K562 (cell line): ENCODE measurements at regions not wholly inside any gene's neighbourhood (a gene's known extent, or its start where the extent isn't known, plus 50 kb on each side); places are given as distances from the start of the nearest gene placed in this dataset.

Experiments used
- ATAC-seq: fragments of 200-7000 bp; cut with Tn5 transposase; 3 replicates; pipeline ENCODE4 v1.9.1; 2020; ENCODE audit warnings: moderate library complexity
- BruUV-seq: library from RNA; stranded (reverse); fragments of 400-500 nt; replicated peaks from 2 replicates; lab custom pipeline; 2021; lab: Mats Ljungman, UMichigan
- CTCF ChIA-PET: fragments of 300-600 bp; formaldehyde crosslinking; extraction: SDS; loops from one replicate; lab custom pipeline; 2021; ENCODE audit warnings: low intra/inter-chr PET ratio; lab: Yijun Ruan, JAX
- POLR2A ChIA-PET: fragments of 300-600, 350-650 bp; sonication (Branson Sonifier 250); formaldehyde crosslinking; extraction: SDS; loops from one replicate; lab custom pipeline; 2021; ENCODE audit warnings: antibody characterized with exemption, inconsistent platforms; lab: Yijun Ruan, JAX
- DNase-seq, 4 experiments: peaks; one replicate each; pipeline versions ENCODE4 v3.0.0 to v3.0.0-alpha.2; 2011 to 2018; ENCODE audit warnings: low spot score in 3 of 4, mixed read lengths in 3 of 4; ENCODE audit errors: extremely low read depth in 1 of 4
- FAIRE-seq: peaks from 2 replicates; lab custom pipeline; 2011; peaks lifted over from hg19 to GRCh38; lab: Jason Lieb, UNC
- H2AFZ ChIP-seq: 2 replicates; pipeline ENCODE4 v1.6.0; 2011; ENCODE audit warnings: low read depth, low read length, control low read depth, inconsistent platforms
- H3K27ac ChIP-seq: fragments of 200-600 bp; 3 replicates; pipeline ENCODE4 v1.8.0; 2011; ENCODE audit warnings: low read depth, mild to moderate bottlenecking, control low read depth, inconsistent platforms, low read length, moderate library complexity, mixed read lengths; ENCODE audit errors: extremely low read depth
- H3K27me3 ChIP-seq, 2 experiments: fragments of 300-600 bp in 1 of 2; 2 replicates in 1 of 2; 3 replicates in 1 of 2; pipeline versions ENCODE4 v1.6.0 to v1.8.0; 2011; ENCODE audit warnings: inconsistent platforms in 2 of 2, low read length in 2 of 2, mild to moderate bottlenecking in 1 of 2, mixed read lengths in 1 of 2, moderate library complexity in 1 of 2; ENCODE audit not compliant: control insufficient read depth in 2 of 2, insufficient read depth in 2 of 2
- H3K36me3 ChIP-seq: fragments of 300-600 bp; 3 replicates; pipeline ENCODE4 v1.8.0; 2011; ENCODE audit warnings: mild to moderate bottlenecking, low read length, inconsistent platforms; ENCODE audit not compliant: control insufficient read depth, insufficient read depth
- H3K4me1 ChIP-seq, 2 experiments: fragments of 200-600 bp in 1 of 2; replicated peaks in 1 of 2; 2 replicates in 1 of 2; 3 replicates in 1 of 2; pipeline versions ENCODE4 v1.5.1 to v1.8.0; 2011; ENCODE audit warnings: inconsistent platforms in 2 of 2, low read length in 2 of 2, mild to moderate bottlenecking in 1 of 2, mixed read lengths in 1 of 2, moderate library complexity in 1 of 2; ENCODE audit not compliant: control insufficient read depth in 2 of 2, insufficient read depth in 2 of 2
- H3K4me2 ChIP-seq: 2 replicates; pipeline ENCODE4 v1.6.1; 2011; ENCODE audit warnings: low read length, control low read depth, inconsistent platforms, mixed read lengths; ENCODE audit not compliant: insufficient read depth
- H3K4me3 ChIP-seq: fragments of 200-600 bp; sonication (generic), shearing (Covaris generic); 2 replicates; pipeline ENCODE4 v1.5.1; 2016; ENCODE audit warnings: control low read depth, inconsistent platforms
- H3K79me2 ChIP-seq: fragments of 200-600 bp; 3 replicates; pipeline ENCODE4 v1.8.0; 2011; ENCODE audit warnings: low read length, inconsistent platforms; ENCODE audit not compliant: control insufficient read depth, insufficient read depth
- H3K9ac ChIP-seq, 2 experiments: 2 replicates each; pipeline versions ENCODE4 v1.6.0 to v1.6.1; 2011; ENCODE audit warnings: low read depth in 2 of 2, low read length in 2 of 2, control low read depth in 1 of 2, inconsistent platforms in 1 of 2, mild to moderate bottlenecking in 1 of 2, mixed read lengths in 1 of 2; ENCODE audit not compliant: insufficient read depth in 1 of 2
- H3K9me1 ChIP-seq: one replicate; pipeline ENCODE4 v1.6.0; 2011; ENCODE audit warnings: inconsistent platforms, mild to moderate bottlenecking, low read length, moderate library complexity; ENCODE audit not compliant: control insufficient read depth, insufficient read depth
- H3K9me3 ChIP-seq: replicated peaks from 2 replicates; pipeline ENCODE4 v1.5.1; 2011; ENCODE audit warnings: low read depth, low read length, inconsistent platforms; ENCODE audit not compliant: control insufficient read depth, insufficient read depth
- H4K20me1 ChIP-seq: replicated peaks from 2 replicates; pipeline ENCODE4 v1.6.1; 2011; ENCODE audit warnings: low read length, inconsistent platforms, mixed read lengths; ENCODE audit not compliant: control insufficient read depth, insufficient read depth
- CBX5 ChIP-seq: IDR thresholded peaks from 2 replicates; pipeline ENCODE4 v1.6.1; 2014; ENCODE audit warnings: low read depth, borderline replicate concordance
- IFI16 ChIP-seq: fragments of 250-450 bp; sonication (Bioruptor Pico); IDR thresholded peaks from 2 replicates; pipeline ENCODE4 v2.1.2; 2022; ENCODE audit warnings: mild to moderate bottlenecking, inconsistent platforms
- KAT8 ChIP-seq: fragments of 450-650 bp; IDR thresholded peaks from 2 replicates; pipeline ENCODE4 v1.6.1; 2016; ENCODE audit warnings: low read depth, mild to moderate bottlenecking
- SMAD2 ChIP-seq: fragments of 150-350 bp; IDR thresholded peaks from 2 replicates; pipeline ENCODE4 v1.6.1; 2014; ENCODE audit warnings: low read depth, mild to moderate bottlenecking, low read length
- ZNF165 ChIP-seq: fragments of 250-450 bp; sonication (Bioruptor Pico); IDR thresholded peaks from 2 replicates; pipeline ENCODE4 v1.4.0; 2020; ENCODE audit warnings: borderline replicate concordance
- ZNF23 ChIP-seq: fragments of 250-450 bp; sonication (Bioruptor Pico); IDR thresholded peaks from 2 replicates; pipeline ENCODE4 v1.4.0; 2020; ENCODE audit warnings: mild to moderate bottlenecking
- WGBS: fragments of 100-300 bp; shearing (Covaris generic); methylation state at CpG from one replicate; pipeline ENCODE4 v1.1.6; 2016; ENCODE audit warnings: low coverage, mixed read lengths; ENCODE audit not compliant: insufficient coverage; ENCODE audit errors: missing lambda C conversion rate; 5-methylcytosine and 5-hydroxymethylcytosine counted together
- in situ Hi-C: fragments of 300-500 bp; cut with MboI; formaldehyde crosslinking; loops from 4 replicates; pipeline ENCODE4 v1.15.0; 2018; ENCODE audit warnings: inconsistent platforms, mixed read lengths
- intact Hi-C: fragments of 100-400 bp; cut with micrococcal nuclease; formaldehyde crosslinking; loops from 2 replicates; pipeline ENCODE4 v1.14.2; 2022
- TF ChIP-seq, protein P1 (sequence below): fragments of 450-650 bp; IDR thresholded peaks from 2 replicates; pipeline ENCODE4 v1.6.1; 2014; ENCODE audit warnings: low read depth, mild to moderate bottlenecking, moderate library complexity, borderline replicate concordance
- TF ChIP-seq, protein P2 (sequence below): sonication (generic); formaldehyde crosslinking; IDR thresholded peaks from 2 replicates; pipeline ENCODE4 v1.8.0; 2022; ENCODE audit warnings: missing genetic modification reagents, mild to moderate bottlenecking, borderline replicate concordance
- TF ChIP-seq, protein P3 (sequence below): fragments of 450-650 bp; formaldehyde crosslinking; IDR thresholded peaks from 2 replicates; pipeline ENCODE4 v1.4.0; 2022; ENCODE audit warnings: missing genetic modification characterization
- TF ChIP-seq, protein P4 (sequence below): sonication (generic); formaldehyde crosslinking; IDR thresholded peaks from 2 replicates; pipeline ENCODE4 v1.8.1; 2023; ENCODE audit warnings: mild to moderate bottlenecking, missing genetic modification reagents
- TF ChIP-seq, protein P5 (sequence below): fragments of 200-800 bp; sonication (Bioruptor generic); IDR thresholded peaks from 2 replicates; pipeline ENCODE4 v1.6.1; 2017; ENCODE audit warnings: missing genetic modification characterization, missing compliant biosample characterization

DNA sequence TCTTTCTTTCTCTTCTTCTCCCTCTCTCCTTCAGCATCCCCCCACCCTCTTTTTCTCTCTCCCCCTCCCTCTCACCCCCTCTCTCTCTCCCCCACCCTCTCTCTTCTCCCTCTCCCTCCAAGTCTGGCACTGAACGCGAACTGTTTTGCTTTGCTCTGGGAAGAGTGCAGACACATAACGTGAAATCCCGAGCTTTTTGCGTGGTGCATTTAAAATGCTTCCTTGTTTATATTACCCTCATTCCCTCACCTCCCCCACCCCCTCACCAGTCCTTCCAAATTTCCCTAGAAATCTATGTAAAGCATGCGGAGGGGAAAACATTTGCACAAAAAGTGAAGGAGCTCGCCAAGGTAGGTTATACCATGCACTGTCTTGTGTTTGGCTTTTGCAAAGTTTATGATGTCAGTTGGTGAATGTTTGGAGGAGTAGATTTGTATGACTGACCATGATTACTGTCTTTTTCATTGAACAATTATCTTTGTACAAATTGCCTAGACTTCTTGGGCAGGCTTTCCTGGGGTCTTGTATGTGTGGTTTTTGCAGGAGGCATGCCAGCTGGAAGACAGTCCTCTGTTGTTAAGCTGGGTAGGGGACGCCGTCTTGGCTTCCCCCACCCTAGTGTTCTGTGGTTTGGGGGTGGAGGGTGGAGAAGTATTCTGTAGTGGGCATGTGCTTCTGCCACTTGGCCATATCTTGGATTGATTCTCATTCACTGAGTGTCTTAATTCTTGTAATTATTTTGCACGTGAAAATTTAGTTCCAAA lies 123.7 kb upstream of the HSD17B12 start:
- no peak for ATAC-seq
- H2AFZ ChIP-seq, result no peak overlapping the region
- no peak overlapping the region for H3K27ac ChIP-seq
- no peaks in the 10 kb centered on the region for H4K20me1 ChIP-seq
- H3K9ac ChIP-seq, result no peak overlapping the region
- DNase-seq, result no peak
- POLR2A ChIA-PET, result no interaction called here
- no peak for FAIRE-seq
- no peaks in the 10 kb centered on the region for H3K79me2 ChIP-seq
- CTCF ChIA-PET, result no interaction called here
- peaks cover 13 to 27% of the 10 kb centered on the region in 2 experiments; a peak in 3 of 5 replicates for H3K27me3 ChIP-seq
- in situ Hi-C loops, result no loop called here
- H3K4me3 ChIP-seq, result no peak overlapping the region
- no peak overlapping the region for H3K4me2 ChIP-seq
- H3K36me3 ChIP-seq, result no peaks in the 10 kb centered on the region
- WGBS, result 3% methylated on average over 8 of the region's 10 CpGs
- intact Hi-C loops, result loop anchor here (5.0 kb wide), 1 partner anchor 296 kb away; no protein-coding TSS in a partner anchor
- H3K9me3 ChIP-seq, result no peaks in the 10 kb centered on the region
- H3K4me1 ChIP-seq, result peaks cover 3 to 14% of the 10 kb centered on the region in 2 experiments; a peak in 3 of 5 replicates
- no peaks in the 10 kb centered on the region for H3K9me1 ChIP-seq
- no TSS peak for BruUV-seq
- TF ChIP-seq ZNF165 (no peak), CBX5 (no peak), ZNF23 (CRISPR knock-in tag) (no peak), IFI16 (no peak), SMAD2 (no peak), KAT8 (no peak)
- TF ChIP-seq, protein P1, sequence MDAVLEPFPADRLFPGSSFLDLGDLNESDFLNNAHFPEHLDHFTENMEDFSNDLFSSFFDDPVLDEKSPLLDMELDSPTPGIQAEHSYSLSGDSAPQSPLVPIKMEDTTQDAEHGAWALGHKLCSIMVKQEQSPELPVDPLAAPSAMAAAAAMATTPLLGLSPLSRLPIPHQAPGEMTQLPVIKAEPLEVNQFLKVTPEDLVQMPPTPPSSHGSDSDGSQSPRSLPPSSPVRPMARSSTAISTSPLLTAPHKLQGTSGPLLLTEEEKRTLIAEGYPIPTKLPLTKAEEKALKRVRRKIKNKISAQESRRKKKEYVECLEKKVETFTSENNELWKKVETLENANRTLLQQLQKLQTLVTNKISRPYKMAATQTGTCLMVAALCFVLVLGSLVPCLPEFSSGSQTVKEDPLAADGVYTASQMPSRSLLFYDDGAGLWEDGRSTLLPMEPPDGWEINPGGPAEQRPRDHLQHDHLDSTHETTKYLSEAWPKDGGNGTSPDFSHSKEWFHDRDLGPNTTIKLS, result no peak
- TF ChIP-seq, protein P2, sequence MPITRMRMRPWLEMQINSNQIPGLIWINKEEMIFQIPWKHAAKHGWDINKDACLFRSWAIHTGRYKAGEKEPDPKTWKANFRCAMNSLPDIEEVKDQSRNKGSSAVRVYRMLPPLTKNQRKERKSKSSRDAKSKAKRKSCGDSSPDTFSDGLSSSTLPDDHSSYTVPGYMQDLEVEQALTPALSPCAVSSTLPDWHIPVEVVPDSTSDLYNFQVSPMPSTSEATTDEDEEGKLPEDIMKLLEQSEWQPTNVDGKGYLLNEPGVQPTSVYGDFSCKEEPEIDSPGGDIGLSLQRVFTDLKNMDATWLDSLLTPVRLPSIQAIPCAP (CRISPR knock-in tag), result no peak
- TF ChIP-seq, protein P3, sequence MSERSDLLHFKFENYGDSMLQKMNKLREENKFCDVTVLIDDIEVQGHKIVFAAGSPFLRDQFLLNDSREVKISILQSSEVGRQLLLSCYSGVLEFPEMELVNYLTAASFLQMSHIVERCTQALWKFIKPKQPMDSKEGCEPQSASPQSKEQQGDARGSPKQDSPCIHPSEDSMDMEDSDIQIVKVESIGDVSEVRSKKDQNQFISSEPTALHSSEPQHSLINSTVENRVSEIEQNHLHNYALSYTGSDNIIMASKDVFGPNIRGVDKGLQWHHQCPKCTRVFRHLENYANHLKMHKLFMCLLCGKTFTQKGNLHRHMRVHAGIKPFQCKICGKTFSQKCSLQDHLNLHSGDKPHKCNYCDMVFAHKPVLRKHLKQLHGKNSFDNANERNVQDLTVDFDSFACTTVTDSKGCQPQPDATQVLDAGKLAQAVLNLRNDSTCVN, result no peak
- TF ChIP-seq, protein P4, sequence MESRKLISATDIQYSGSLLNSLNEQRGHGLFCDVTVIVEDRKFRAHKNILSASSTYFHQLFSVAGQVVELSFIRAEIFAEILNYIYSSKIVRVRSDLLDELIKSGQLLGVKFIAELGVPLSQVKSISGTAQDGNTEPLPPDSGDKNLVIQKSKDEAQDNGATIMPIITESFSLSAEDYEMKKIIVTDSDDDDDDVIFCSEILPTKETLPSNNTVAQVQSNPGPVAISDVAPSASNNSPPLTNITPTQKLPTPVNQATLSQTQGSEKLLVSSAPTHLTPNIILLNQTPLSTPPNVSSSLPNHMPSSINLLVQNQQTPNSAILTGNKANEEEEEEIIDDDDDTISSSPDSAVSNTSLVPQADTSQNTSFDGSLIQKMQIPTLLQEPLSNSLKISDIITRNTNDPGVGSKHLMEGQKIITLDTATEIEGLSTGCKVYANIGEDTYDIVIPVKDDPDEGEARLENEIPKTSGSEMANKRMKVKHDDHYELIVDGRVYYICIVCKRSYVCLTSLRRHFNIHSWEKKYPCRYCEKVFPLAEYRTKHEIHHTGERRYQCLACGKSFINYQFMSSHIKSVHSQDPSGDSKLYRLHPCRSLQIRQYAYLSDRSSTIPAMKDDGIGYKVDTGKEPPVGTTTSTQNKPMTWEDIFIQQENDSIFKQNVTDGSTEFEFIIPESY (CRISPR knock-in tag), result no peak
- TF ChIP-seq, protein P5, sequence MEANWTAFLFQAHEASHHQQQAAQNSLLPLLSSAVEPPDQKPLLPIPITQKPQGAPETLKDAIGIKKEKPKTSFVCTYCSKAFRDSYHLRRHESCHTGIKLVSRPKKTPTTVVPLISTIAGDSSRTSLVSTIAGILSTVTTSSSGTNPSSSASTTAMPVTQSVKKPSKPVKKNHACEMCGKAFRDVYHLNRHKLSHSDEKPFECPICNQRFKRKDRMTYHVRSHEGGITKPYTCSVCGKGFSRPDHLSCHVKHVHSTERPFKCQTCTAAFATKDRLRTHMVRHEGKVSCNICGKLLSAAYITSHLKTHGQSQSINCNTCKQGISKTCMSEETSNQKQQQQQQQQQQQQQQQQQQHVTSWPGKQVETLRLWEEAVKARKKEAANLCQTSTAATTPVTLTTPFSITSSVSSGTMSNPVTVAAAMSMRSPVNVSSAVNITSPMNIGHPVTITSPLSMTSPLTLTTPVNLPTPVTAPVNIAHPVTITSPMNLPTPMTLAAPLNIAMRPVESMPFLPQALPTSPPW (CRISPR knock-in tag), result no peak
